Esophagus muscularis mucosa (tissue), 4 donors: ENCODE measurements at regions not wholly inside any gene's neighbourhood (a gene's known extent, or its start where the extent isn't known, plus 50 kb on each side); places are given as distances from the start of the nearest gene placed in this dataset.

Experiments used
- DNase-seq: peaks from one replicate; pipeline ENCODE4 v3.0.0-alpha.2; 2017; ENCODE audit errors: extremely low spot score
- H3K27ac ChIP-seq, 4 donors: fragments of 200-600 bp; sonication (generic); replicated peaks in 1 of 4; 1 replicate in 3 of 4; 2 replicates in 1 of 4; pipeline ENCODE4 v1.5.1; 2016 to 2019; ENCODE audit warnings: mild to moderate bottlenecking in 1 of 4
- H3K27me3 ChIP-seq, 4 donors: fragments of 200-600 bp; sonication (generic); one replicate each; pipeline versions ENCODE4 v1.5.1 to v1.6.0; 2016 to 2019
- H3K36me3 ChIP-seq, 4 donors: fragments of 200-600 bp; sonication (generic); one replicate each; pipeline ENCODE4 v1.5.1; 2016 to 2019
- H3K4me1 ChIP-seq, 4 donors: fragments of 200-600 bp; sonication (generic); one replicate each; pipeline ENCODE4 v1.5.1; 2016 to 2019
- H3K4me3 ChIP-seq, 4 donors: fragments of 200-600 bp; sonication (generic); 1 replicate in 2 of 4; 2 replicates in 2 of 4; pipeline ENCODE4 v1.5.1; 2016 to 2019; ENCODE audit warnings: mild to moderate bottlenecking in 4 of 4, moderate library complexity in 1 of 4
- H3K9me3 ChIP-seq, 4 donors: fragments of 200-600 bp; sonication (generic); 1 replicate in 3 of 4; 2 replicates in 1 of 4; pipeline ENCODE4 v1.5.1; 2016 to 2019
- EP300 ChIP-seq: sonication (generic); formaldehyde crosslinking; IDR thresholded peaks from one replicate; pipeline ENCODE4 v1.6.1; 2017; ENCODE audit warnings: antibody characterized with exemption
- POLR2A ChIP-seq: fragments of 450-650 bp; IDR thresholded peaks from one replicate; pipeline ENCODE4 v1.6.1; 2017; ENCODE audit warnings: antibody characterized with exemption, moderate library complexity, mild to moderate bottlenecking, low read depth
- POLR2AphosphoS5 ChIP-seq, 2 donors: sonication (generic); formaldehyde crosslinking; IDR thresholded peaks; one replicate each; pipeline ENCODE4 v1.6.1; 2017; ENCODE audit warnings: antibody characterized with exemption in 2 of 2
- WGBS: methylation state at CpG from one replicate; pipeline ENCODE4 v1.1.5; 2018; 5-methylcytosine and 5-hydroxymethylcytosine counted together
- intact Hi-C: fragments of 100-400 bp; cut with DNase I; formaldehyde crosslinking; loops from one replicate; pipeline ENCODE4 v1.15.1; 2023
- TF ChIP-seq, protein P1 (sequence below), 3 experiments: fragments of 200-600 bp in 2 of 3; fragments of 450-650 bp in 1 of 3; sonication (generic) in 2 of 3; IDR thresholded peaks; one replicate each; pipeline ENCODE4 v1.5.1; 2017 to 2019; ENCODE audit warnings: antibody characterized with exemption in 3 of 3, mild to moderate bottlenecking in 2 of 3, moderate library complexity in 1 of 3

DNA sequence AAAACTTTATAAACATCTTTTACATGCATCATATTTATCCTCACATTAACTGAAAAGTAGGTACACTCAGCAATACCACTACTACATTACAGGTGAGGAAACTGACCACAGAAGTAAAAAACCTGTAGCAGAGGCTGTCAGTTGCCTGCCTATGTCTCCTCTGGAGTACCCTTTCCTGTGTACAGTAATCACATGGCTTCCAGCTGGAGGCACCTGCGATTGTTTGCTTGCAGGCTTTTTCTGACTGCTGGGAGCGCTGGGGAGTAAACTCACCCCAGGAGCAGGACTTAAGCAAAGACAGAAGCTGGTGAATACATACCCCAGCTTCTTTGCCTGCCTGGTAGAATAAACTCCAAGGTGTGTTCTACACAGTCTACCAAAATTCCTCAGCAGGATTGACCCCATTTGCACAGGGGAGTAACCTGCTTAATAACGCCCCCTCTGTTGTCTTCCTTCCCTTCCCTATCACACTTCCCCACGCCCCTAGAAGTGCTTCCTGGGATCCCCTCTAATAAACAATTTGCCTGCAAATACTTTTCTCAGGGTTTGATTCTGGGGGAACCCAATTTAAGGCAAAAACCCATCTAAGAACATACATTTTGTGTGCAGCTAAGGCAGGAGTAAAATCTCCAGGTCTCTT is 138.9 kb downstream of the PTH2R start:
- TF ChIP-seq EP300 (no peak), POLR2A (no peak), POLR2AphosphoS5 (IDR thresholded peaks at IDR 0.05) (no peak)
- TF ChIP-seq, protein P1, sequence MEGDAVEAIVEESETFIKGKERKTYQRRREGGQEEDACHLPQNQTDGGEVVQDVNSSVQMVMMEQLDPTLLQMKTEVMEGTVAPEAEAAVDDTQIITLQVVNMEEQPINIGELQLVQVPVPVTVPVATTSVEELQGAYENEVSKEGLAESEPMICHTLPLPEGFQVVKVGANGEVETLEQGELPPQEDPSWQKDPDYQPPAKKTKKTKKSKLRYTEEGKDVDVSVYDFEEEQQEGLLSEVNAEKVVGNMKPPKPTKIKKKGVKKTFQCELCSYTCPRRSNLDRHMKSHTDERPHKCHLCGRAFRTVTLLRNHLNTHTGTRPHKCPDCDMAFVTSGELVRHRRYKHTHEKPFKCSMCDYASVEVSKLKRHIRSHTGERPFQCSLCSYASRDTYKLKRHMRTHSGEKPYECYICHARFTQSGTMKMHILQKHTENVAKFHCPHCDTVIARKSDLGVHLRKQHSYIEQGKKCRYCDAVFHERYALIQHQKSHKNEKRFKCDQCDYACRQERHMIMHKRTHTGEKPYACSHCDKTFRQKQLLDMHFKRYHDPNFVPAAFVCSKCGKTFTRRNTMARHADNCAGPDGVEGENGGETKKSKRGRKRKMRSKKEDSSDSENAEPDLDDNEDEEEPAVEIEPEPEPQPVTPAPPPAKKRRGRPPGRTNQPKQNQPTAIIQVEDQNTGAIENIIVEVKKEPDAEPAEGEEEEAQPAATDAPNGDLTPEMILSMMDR (IDR thresholded peaks at IDR 0.05), result no peak
- Histone ChIP-seq H3K9me3 (peaks cover 0 to under 1% (median 0%) of the 10 kb centered on the region in 4 donors), H3K27ac (no peak overlapping the region), H3K27me3 (no peaks in the 10 kb centered on the region), H3K4me1 (no peaks in the 10 kb centered on the region), H3K4me3 (no peak overlapping the region), H3K36me3 (no peaks in the 10 kb centered on the region)
- DNase-seq, result no peak
- intact Hi-C loops, result no loop called here
- WGBS, result 51% methylated on average over 3 of the region's 4 CpGs

DNA sequence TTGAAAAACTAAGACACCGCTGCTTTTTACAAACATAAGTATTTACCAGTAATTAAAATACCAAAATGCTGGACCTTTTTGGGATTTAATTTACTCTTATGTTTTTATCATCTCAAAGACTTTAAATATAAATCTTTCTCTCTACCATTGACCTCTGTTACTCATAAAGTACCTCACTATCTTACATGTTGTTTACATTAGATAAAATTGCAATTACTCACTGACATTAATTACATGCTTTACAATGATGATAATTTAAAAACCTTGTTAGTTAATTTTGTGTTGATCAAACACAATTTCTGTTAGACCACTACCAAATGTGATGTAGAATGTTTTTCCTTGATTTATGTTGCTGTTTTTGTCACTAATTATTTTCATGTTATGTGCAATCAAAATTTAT is 139.5 kb downstream of the PTH2R start:
- H3K36me3 ChIP-seq, result no peaks in the 10 kb centered on the region
- peaks cover 0 to 6% (median 5%) of the 10 kb centered on the region in 4 donors for H3K9me3 ChIP-seq
- TF ChIP-seq, protein P1 (IDR thresholded peaks at IDR 0.05), result no peak
- TF ChIP-seq POLR2AphosphoS5 (IDR thresholded peaks at IDR 0.05) (no peak), POLR2A (no peak), EP300 (no peak)
- H3K4me1 ChIP-seq, result no peaks in the 10 kb centered on the region
- no peak overlapping the region for H3K4me3 ChIP-seq
- DNase-seq, result no peak
- H3K27ac ChIP-seq, result no peak overlapping the region
- WGBS, result 82% methylated on average over 1 of the region's 1 CpG
- intact Hi-C loops, result no loop called here
- no peaks in the 10 kb centered on the region for H3K27me3 ChIP-seq

DNA sequence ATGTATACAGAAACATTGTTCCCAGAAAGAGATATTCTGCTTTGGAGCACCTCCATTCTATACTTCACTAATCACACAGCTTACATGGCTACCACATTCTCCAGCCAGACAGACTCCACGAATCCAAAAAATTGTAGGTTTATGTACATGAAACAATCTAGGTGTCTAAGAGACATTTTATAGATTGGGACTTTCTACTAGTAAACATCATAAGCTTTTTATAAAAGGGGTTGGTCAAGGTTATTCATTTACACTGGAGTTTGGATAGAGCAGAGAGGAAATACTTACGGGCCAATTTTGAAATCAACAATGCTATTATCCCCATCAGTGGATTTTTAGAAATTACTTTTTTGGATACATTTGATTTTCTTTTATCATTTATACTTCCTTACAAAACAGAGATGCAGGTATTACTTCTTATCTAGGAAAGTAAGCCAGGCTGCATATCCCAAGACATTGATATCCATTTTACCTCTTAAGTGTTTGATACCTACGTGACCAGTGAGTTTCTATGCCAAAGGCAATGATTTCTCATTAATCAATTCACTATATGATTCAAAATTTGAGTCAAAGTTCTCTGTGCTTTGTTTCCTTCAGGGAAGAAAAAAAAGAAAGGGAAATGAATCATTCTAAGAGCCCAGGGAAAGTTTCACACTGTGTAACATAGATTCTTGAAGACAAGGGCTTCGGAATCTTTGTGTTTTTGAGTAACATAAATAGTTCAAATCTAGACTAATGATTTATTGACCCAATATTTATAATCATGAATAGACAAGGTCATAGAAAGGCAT is 140.5 kb downstream of the PTH2R start:
- intact Hi-C loops, result no loop called here
- no peak for TF ChIP-seq POLR2A
- TF ChIP-seq EP300, result no peak

DNA sequence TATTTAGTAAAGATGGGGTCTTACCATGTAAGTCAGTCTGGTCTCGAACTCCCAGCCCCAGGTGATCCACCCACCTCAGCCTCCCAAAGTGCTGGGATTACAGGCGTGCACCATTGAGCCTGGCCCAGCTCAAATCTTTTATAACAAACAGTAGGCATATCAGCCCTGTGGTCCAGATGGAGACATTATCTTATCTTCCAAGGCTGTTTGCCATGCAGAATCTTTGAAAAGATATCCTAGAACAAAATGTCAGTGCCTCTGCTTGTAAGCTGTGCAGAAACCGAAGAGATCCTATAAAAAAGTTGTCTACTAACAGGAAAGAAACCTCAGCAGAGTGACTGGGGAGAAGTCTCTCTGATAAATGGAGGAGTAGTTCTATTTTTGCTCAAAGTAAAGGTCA is 142.1 kb downstream of the PTH2R start:
- DNase-seq, result no peak
- Histone ChIP-seq H3K27ac (no peak overlapping the region), H3K9me3 (peaks cover 0 to 20% (median 12%) of the 10 kb centered on the region in 4 donors), H3K36me3 (no peaks in the 10 kb centered on the region), H3K4me1 (no peaks in the 10 kb centered on the region), H3K4me3 (no peak overlapping the region), H3K27me3 (no peaks in the 10 kb centered on the region)
- intact Hi-C loops, result no loop called here
- 71% methylated on average over 3 of the region's 3 CpGs for WGBS
- TF ChIP-seq POLR2AphosphoS5 (IDR thresholded peaks at IDR 0.05) (no peak), POLR2A (no peak), EP300 (no peak)
- TF ChIP-seq, protein P1 (IDR thresholded peaks at IDR 0.05), result no peak

More for the DNA sequence above, 140.5 kb downstream of the PTH2R start:
- WGBS, result 72% methylated on average over 4 of the region's 4 CpGs
- no peak overlapping the region for H3K27ac ChIP-seq
- DNase-seq, result no peak
- H3K27me3 ChIP-seq, result no peaks in the 10 kb centered on the region
- H3K36me3 ChIP-seq, result no peaks in the 10 kb centered on the region
- H3K4me3 ChIP-seq, result no peak overlapping the region
- H3K9me3 ChIP-seq, result peaks cover 0 to 16% (median 12%) of the 10 kb centered on the region in 4 donors
- H3K4me1 ChIP-seq, result no peaks in the 10 kb centered on the region

DNA sequence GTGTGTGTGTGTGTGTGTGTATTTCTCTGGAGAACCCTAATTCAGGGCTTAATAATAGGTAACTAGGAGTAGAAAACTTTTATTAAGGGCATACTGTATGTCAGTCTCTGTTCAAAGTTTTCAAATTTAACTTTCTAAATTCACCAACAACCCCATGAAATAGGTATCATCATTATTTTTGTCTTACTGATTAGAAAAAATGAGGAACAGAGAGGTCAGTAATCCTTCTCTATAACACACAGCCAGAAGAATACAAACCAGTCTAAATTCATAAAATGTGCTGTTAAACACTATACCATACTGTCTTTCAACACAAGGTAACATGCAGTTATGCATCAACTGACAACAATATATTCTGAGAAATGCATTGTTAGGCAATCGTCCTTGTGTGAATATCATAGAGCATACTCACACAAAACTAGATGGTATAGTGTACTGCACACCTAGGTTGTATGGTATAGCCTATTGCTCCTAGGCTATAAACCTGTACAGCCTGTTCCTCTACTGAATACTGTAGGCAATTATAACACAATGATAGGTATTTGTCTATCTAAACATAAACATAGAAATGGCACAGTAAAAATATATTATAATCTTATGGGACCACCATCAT is 143.1 kb downstream of the PTH2R start:
- H3K36me3 ChIP-seq, result no peaks in the 10 kb centered on the region
- no peaks in the 10 kb centered on the region for H3K27me3 ChIP-seq
- 72% methylated on average over 1 of the region's 1 CpG for WGBS
- no peaks in the 10 kb centered on the region for H3K4me1 ChIP-seq
- no peak for TF ChIP-seq POLR2AphosphoS5 (IDR thresholded peaks at IDR 0.05)
- no peak for TF ChIP-seq POLR2A
- TF ChIP-seq EP300, result no peak
- TF ChIP-seq, protein P1 (IDR thresholded peaks at IDR 0.05), result no peak
- no peak overlapping the region for H3K4me3 ChIP-seq
- H3K9me3 ChIP-seq, result peaks cover 0 to 20% (median 12%) of the 10 kb centered on the region in 4 donors
- intact Hi-C loops, result no loop called here
- no peak overlapping the region for H3K27ac ChIP-seq
- no peak for DNase-seq
